CD4-positive, alpha-beta T cell treated with Interleukin-15 for 1 hour (primary cell): ENCODE measurements at regions not wholly inside any gene's neighbourhood (a gene's known extent, or its start where the extent isn't known, plus 50 kb on each side); places are given as distances from the start of the nearest gene placed in this dataset.
"Not testable (repeated sequence)": the region's sequence is repeated elsewhere in the genome, so short reads cannot be mapped to it uniquely, and the experiment has no call there.

Experiments
- DNase-seq: peaks from one replicate; pipeline ENCODE4 v3.0.0-alpha.2; 2020

GRCh38 chr22:47422736-47423135 lies 660.3 kb downstream of the TBC1D22A start:
- DNase-seq = no peak

GRCh38 chr22:47421846-47422245 lies 659.4 kb downstream of the TBC1D22A start:
- no peak for DNase-seq

GRCh38 chr22:47420211-47420610 lies 657.8 kb downstream of the TBC1D22A start:
- no peak for DNase-seq

GRCh38 chr22:47419239-47419638 lies 656.8 kb downstream of the TBC1D22A start:
- DNase-seq = no peak

- DNase-seq = no peak
These were observed 655.2 kb downstream of the TBC1D22A start for GRCh38 chr22:47417699-47418098.

- DNase-seq = no peak
These were observed 648.6 kb downstream of the TBC1D22A start for GRCh38 chr22:47411006-47411405.

GRCh38 chr22:47409539-47410275 lies 647.3 kb downstream of the TBC1D22A start:
- no peak for DNase-seq

- no peak for DNase-seq
These were observed 646.0 kb downstream of the TBC1D22A start for GRCh38 chr22:47408409-47408808.

- no peak for DNase-seq
These were observed 645.1 kb downstream of the TBC1D22A start for GRCh38 chr22:47407461-47408025.

- DNase-seq = no peak
These were observed 644.4 kb downstream of the TBC1D22A start for GRCh38 chr22:47406896-47407295.

GRCh38 chr22:47406180-47406834 lies 643.9 kb downstream of the TBC1D22A start:
- DNase-seq = no peak

GRCh38 chr22:47405222-47405621 lies 642.8 kb downstream of the TBC1D22A start:
- DNase-seq = not testable (repeated sequence)

GRCh38 chr22:47402876-47403525 lies 640.6 kb downstream of the TBC1D22A start:
- no peak for DNase-seq

GRCh38 chr22:47401976-47402770 lies 639.7 kb downstream of the TBC1D22A start:
- no peak for DNase-seq

- no peak for DNase-seq
These were observed 639.1 kb downstream of the TBC1D22A start for GRCh38 chr22:47401592-47401898.

GRCh38 chr22:47400701-47401591 lies 638.5 kb downstream of the TBC1D22A start:
- DNase-seq = no peak

GRCh38 chr22:47400131-47400530 lies 637.7 kb downstream of the TBC1D22A start:
- DNase-seq = not testable (repeated sequence)

- DNase-seq = no peak
These were observed 636.7 kb downstream of the TBC1D22A start for GRCh38 chr22:47398921-47399790.

GRCh38 chr22:47398491-47398890 lies 636.0 kb downstream of the TBC1D22A start:
- no peak for DNase-seq

- no peak for DNase-seq
These were observed 635.2 kb downstream of the TBC1D22A start for GRCh38 chr22:47397673-47398072.

- no peak for DNase-seq
These were observed 634.1 kb downstream of the TBC1D22A start for GRCh38 chr22:47396515-47396914.
